HCT116 (cell line): ENCODE measurements at regions not wholly inside any gene's neighbourhood (a gene's known extent, or its start where the extent isn't known, plus 50 kb on each side); places are given as distances from the start of the nearest gene placed in this dataset.

ENCODE experiments used
- ATAC-seq: fragments of 200-7000 bp; cut with Tn5 transposase; 2 replicates; pipeline ENCODE4 v1.9.1; 2020; ENCODE audit warnings: mild to moderate bottlenecking, moderate library complexity
- BruUV-seq: library from RNA; stranded (reverse); fragments of 400-500 nt; replicated peaks from 2 replicates; lab custom pipeline; 2021; lab: Mats Ljungman, UMichigan
- CTCF ChIA-PET: fragments of 300-600 bp; sonication (Branson Sonifier 250); formaldehyde crosslinking; loops from one replicate; lab custom pipeline; 2021; ENCODE audit warnings: antibody characterized with exemption; lab: Charles Lee
- POLR2A ChIA-PET: fragments of 300-600, 350-600 bp; sonication (Branson Sonifier 250); formaldehyde crosslinking; loops from one replicate; lab custom pipeline; 2021; ENCODE audit warnings: antibody characterized with exemption; lab: Charles Lee
- RAD21 ChIA-PET, 2 experiments: fragments of 300-600 bp; sonication (Branson Sonifier 250); formaldehyde crosslinking; loops; one replicate each; lab custom pipeline; 2023; ENCODE audit warnings: low total read pairs in 2 of 2; ENCODE audit not compliant: uncharacterized antibody in 2 of 2, unreplicated experiment in 2 of 2, low non-redundant PET in 1 of 2; lab: Charles Lee
- DNase-seq: peaks from one replicate; pipeline ENCODE4 v3.0.0-alpha.2; 2010; ENCODE audit warnings: low read depth, low spot score
- H2AFZ ChIP-seq: fragments of 200-600 bp; shearing (Covaris generic), sonication (generic); 2 replicates; pipeline ENCODE4 v1.6.1; 2017; ENCODE audit warnings: low read depth, mixed run types, mixed read lengths, antibody characterized with exemption, low read length; ENCODE audit not compliant: poor library complexity, severe bottlenecking
- H3K27ac ChIP-seq: 2 replicates; pipeline ENCODE4 v1.5.1; 2012; ENCODE audit warnings: low read depth, low read length
- H3K27me3 ChIP-seq: fragments of 200-600 bp; sonication (generic); 2 replicates; pipeline ENCODE4 v1.6.1; 2016; ENCODE audit warnings: mixed run types, low read length, mixed read lengths; ENCODE audit not compliant: insufficient read depth
- H3K36me3 ChIP-seq, 2 experiments: fragments of 200-500 bp in 1 of 2; fragments of 200-600 bp in 1 of 2; sonication (Bioruptor generic) in 1 of 2; sonication (generic) in 1 of 2; 2 replicates each; pipeline versions ENCODE4 v1.5.1 to v1.6.1; 2014 to 2016; ENCODE audit warnings: low read length in 2 of 2, inconsistent platforms in 1 of 2, mixed read lengths in 1 of 2, mixed run types in 1 of 2; ENCODE audit not compliant: insufficient read depth in 2 of 2, control insufficient read depth in 1 of 2
- H3K4me1 ChIP-seq, 2 experiments: fragments of 200-600 bp in 1 of 2; sonication (generic) in 1 of 2; 2 replicates each; pipeline versions ENCODE4 v1.5.1 to v1.6.1; 2012 to 2017; ENCODE audit warnings: low read length in 2 of 2, inconsistent platforms in 1 of 2, mild to moderate bottlenecking in 1 of 2, mixed read lengths in 1 of 2, mixed run types in 1 of 2, moderate library complexity in 1 of 2; ENCODE audit not compliant: insufficient read depth in 2 of 2, control insufficient read depth in 1 of 2
- H3K4me2 ChIP-seq: fragments of 200-600 bp; sonication (generic); 2 replicates; pipeline ENCODE4 v1.6.1; 2017; ENCODE audit warnings: mixed run types, low read length, mixed read lengths
- H3K4me3 ChIP-seq, 2 experiments: fragments of 200-600 bp in 1 of 2; sonication (generic) in 1 of 2; replicated peaks in 1 of 2; 2 replicates each; pipeline ENCODE4 v1.5.1; 2011 to 2016; ENCODE audit warnings: low read length in 2 of 2, control low read depth in 1 of 2, low read depth in 1 of 2, mild to moderate bottlenecking in 1 of 2, mixed read lengths in 1 of 2, mixed run types in 1 of 2
- H3K79me2 ChIP-seq: fragments of 200-600 bp; sonication (generic); 2 replicates; pipeline ENCODE4 v1.6.1; 2017; ENCODE audit warnings: mild to moderate bottlenecking, mixed run types, low read length, moderate library complexity, mixed read lengths; ENCODE audit not compliant: insufficient read depth
- H3K9ac ChIP-seq: fragments of 200-600 bp; sonication (generic); 2 replicates; pipeline ENCODE4 v1.6.1; 2016; ENCODE audit warnings: low read length, mixed read lengths
- H3K9me2 ChIP-seq: fragments of 200-600 bp; sonication (generic), shearing (Covaris generic); 2 replicates; pipeline ENCODE4 v1.6.1; 2017; ENCODE audit warnings: mixed run types, mild to moderate bottlenecking, moderate library complexity; ENCODE audit not compliant: insufficient read depth
- H3K9me3 ChIP-seq, 2 experiments: fragments of 200-500 bp in 1 of 2; fragments of 200-600 bp in 1 of 2; sonication (Bioruptor generic) in 1 of 2; sonication (generic) in 1 of 2; 2 replicates each; pipeline ENCODE4 v1.6.1; 2014 to 2017; ENCODE audit warnings: low read length in 2 of 2, mixed read lengths in 2 of 2, inconsistent platforms in 1 of 2, low read depth in 1 of 2, mild to moderate bottlenecking in 1 of 2, mixed run types in 1 of 2, moderate library complexity in 1 of 2; ENCODE audit not compliant: control insufficient read depth in 1 of 2, insufficient read depth in 1 of 2
- H4K20me1 ChIP-seq: fragments of 200-600 bp; sonication (generic), shearing (Covaris generic); 2 replicates; pipeline ENCODE4 v1.6.1; 2017; ENCODE audit warnings: mixed run types, mild to moderate bottlenecking, moderate library complexity; ENCODE audit not compliant: insufficient read depth
- CEBPB ChIP-seq: IDR thresholded peaks from 2 replicates; pipeline ENCODE4 v1.6.1; 2012; ENCODE audit warnings: low read depth
- EGR1 ChIP-seq: IDR thresholded peaks from 2 replicates; pipeline ENCODE4 v1.6.1; 2012; ENCODE audit warnings: low read depth
- EZH2 ChIP-seq: fragments of 200-600 bp; sonication (generic); IDR thresholded peaks from 2 replicates; pipeline ENCODE4 v1.6.1; 2017; ENCODE audit warnings: antibody characterized with exemption, mixed run types
- EZH2phosphoT487 ChIP-seq: fragments of 200-600 bp; IDR thresholded peaks from 2 replicates; pipeline ENCODE4 v1.6.1; 2018; ENCODE audit warnings: antibody characterized with exemption, borderline replicate concordance
- FOSL1 ChIP-seq: IDR thresholded peaks from 2 replicates; pipeline ENCODE4 v1.6.1; 2012; ENCODE audit warnings: low read depth
- JUND ChIP-seq: IDR thresholded peaks from 2 replicates; pipeline ENCODE4 v1.6.1; 2012
- POLR2A ChIP-seq: IDR thresholded peaks from 2 replicates; pipeline ENCODE4 v1.7.0; 2011; ENCODE audit warnings: borderline replicate concordance; ENCODE audit not compliant: insufficient read depth, insufficient read length; ENCODE audit errors: extremely low read depth
- POLR2AphosphoS5 ChIP-seq: IDR thresholded peaks from 2 replicates; pipeline ENCODE4 v1.6.1; 2011; ENCODE audit warnings: mild to moderate bottlenecking, low read depth, low read length, moderate library complexity
- SIN3A ChIP-seq: IDR thresholded peaks from 2 replicates; pipeline ENCODE4 v1.6.1; 2012; ENCODE audit warnings: low read depth
- SP1 ChIP-seq: IDR thresholded peaks from 2 replicates; pipeline ENCODE4 v1.6.1; 2012; ENCODE audit warnings: low read depth
- SRF ChIP-seq: IDR thresholded peaks from 2 replicates; pipeline ENCODE4 v1.6.1; 2012; ENCODE audit warnings: low read depth
- YY1 ChIP-seq: IDR thresholded peaks from 2 replicates; pipeline ENCODE4 v1.6.1; 2011; ENCODE audit warnings: low read length, low read depth, moderate library complexity, mild to moderate bottlenecking; ENCODE audit not compliant: insufficient replicate concordance; ENCODE audit errors: extremely low read depth
- ZFX ChIP-seq: fragments of 450-650 bp; IDR thresholded peaks from 2 replicates; pipeline ENCODE4 v1.6.1; 2017
- intact Hi-C: fragments of 100-400 bp; cut with micrococcal nuclease; formaldehyde crosslinking; loops from 2 replicates; pipeline ENCODE4 v1.10.0; 2022
- TF ChIP-seq, protein P1 (sequence below): IDR thresholded peaks from 2 replicates; pipeline ENCODE4 v1.6.1; 2011; ENCODE audit warnings: mild to moderate bottlenecking, low read length, moderate library complexity; ENCODE audit not compliant: insufficient replicate concordance; ENCODE audit errors: extremely low read depth
- TF ChIP-seq, protein P2 (sequence below): IDR thresholded peaks from 2 replicates; pipeline ENCODE4 v1.6.1; 2012
- TF ChIP-seq, protein P3 (sequence below), 3 experiments: fragments of 200-600 bp in 1 of 3; sonication (generic) in 1 of 3; IDR thresholded peaks in 2 of 3; conservative IDR thresholded peaks in 1 of 3; 2 replicates each; pipeline ENCODE4 v1.5.1; 2012 to 2017; ENCODE audit warnings: low read depth in 2 of 3, low read length in 2 of 3, antibody characterized with exemption in 1 of 3, borderline replicate concordance in 1 of 3, control low read depth in 1 of 3, mild to moderate bottlenecking in 1 of 3, mixed read lengths in 1 of 3, mixed run types in 1 of 3, moderate library complexity in 1 of 3; ENCODE audit not compliant: insufficient read depth in 1 of 3

DNA sequence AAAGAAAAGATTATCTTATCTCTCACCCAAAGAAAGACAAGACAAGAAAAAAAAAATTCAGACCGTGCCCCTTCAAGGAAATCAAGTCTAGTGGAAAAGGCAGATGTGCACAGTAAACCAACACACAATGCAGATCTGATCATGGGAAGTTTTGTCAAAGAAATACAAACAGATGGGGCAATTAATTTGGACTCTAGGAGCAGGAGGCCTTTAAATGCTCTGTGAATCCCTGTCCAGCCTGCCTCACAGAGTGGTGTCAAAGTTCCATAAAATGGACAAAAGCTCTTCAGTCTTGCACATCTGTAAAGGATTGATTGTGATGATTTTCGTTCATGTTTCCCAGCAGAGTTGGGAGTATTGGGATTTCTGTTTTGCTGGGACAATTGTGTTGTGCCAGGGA is 53.1 kb upstream of the TGM3 start:
- peaks cover 4 to 5% of the 10 kb centered on the region in 2 experiments; a peak in 1 of 4 replicates for H3K4me1 ChIP-seq
- H4K20me1 ChIP-seq: no peaks in the 10 kb centered on the region
- no peaks in the 10 kb centered on the region for H3K9me3 ChIP-seq
- BruUV-seq: no TSS peak
- peaks cover 6% of the 10 kb centered on the region; the same call in 1 of the 2 replicates for H3K27me3 ChIP-seq
- no peaks in the 10 kb centered on the region for H3K36me3 ChIP-seq
- ChIA-PET POLR2A (no interaction called here), RAD21 (no interaction called here), CTCF (no interaction called here)
- DNase-seq: no peak
- no peaks in the 10 kb centered on the region for H3K9me2 ChIP-seq
- H2AFZ ChIP-seq: no peak overlapping the region
- no peak overlapping the region for H3K4me3 ChIP-seq
- ATAC-seq: no peak
- no peaks in the 10 kb centered on the region for H3K79me2 ChIP-seq
- TF ChIP-seq SRF (no peak), SP1 (no peak), POLR2AphosphoS5 (no peak), EZH2 (no peak), JUND (no peak), CEBPB (no peak), YY1 (no peak), FOSL1 (no peak), EZH2phosphoT487 (no peak), POLR2A (no peak), SIN3A (no peak), EGR1 (no peak), ZFX (no peak)
- TF ChIP-seq, protein P1, sequence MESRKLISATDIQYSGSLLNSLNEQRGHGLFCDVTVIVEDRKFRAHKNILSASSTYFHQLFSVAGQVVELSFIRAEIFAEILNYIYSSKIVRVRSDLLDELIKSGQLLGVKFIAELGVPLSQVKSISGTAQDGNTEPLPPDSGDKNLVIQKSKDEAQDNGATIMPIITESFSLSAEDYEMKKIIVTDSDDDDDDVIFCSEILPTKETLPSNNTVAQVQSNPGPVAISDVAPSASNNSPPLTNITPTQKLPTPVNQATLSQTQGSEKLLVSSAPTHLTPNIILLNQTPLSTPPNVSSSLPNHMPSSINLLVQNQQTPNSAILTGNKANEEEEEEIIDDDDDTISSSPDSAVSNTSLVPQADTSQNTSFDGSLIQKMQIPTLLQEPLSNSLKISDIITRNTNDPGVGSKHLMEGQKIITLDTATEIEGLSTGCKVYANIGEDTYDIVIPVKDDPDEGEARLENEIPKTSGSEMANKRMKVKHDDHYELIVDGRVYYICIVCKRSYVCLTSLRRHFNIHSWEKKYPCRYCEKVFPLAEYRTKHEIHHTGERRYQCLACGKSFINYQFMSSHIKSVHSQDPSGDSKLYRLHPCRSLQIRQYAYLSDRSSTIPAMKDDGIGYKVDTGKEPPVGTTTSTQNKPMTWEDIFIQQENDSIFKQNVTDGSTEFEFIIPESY: no peak
- TF ChIP-seq, protein P2, sequence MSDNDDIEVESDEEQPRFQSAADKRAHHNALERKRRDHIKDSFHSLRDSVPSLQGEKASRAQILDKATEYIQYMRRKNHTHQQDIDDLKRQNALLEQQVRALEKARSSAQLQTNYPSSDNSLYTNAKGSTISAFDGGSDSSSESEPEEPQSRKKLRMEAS: no peak
- TF ChIP-seq, protein P3, sequence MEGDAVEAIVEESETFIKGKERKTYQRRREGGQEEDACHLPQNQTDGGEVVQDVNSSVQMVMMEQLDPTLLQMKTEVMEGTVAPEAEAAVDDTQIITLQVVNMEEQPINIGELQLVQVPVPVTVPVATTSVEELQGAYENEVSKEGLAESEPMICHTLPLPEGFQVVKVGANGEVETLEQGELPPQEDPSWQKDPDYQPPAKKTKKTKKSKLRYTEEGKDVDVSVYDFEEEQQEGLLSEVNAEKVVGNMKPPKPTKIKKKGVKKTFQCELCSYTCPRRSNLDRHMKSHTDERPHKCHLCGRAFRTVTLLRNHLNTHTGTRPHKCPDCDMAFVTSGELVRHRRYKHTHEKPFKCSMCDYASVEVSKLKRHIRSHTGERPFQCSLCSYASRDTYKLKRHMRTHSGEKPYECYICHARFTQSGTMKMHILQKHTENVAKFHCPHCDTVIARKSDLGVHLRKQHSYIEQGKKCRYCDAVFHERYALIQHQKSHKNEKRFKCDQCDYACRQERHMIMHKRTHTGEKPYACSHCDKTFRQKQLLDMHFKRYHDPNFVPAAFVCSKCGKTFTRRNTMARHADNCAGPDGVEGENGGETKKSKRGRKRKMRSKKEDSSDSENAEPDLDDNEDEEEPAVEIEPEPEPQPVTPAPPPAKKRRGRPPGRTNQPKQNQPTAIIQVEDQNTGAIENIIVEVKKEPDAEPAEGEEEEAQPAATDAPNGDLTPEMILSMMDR (IDR thresholded peaks at IDR 0.05 in 2 of 3, conservative IDR thresholded peaks at IDR 0.05 in 1 of 3; ENCODE audit: borderline replicate concordance in 1 of 3, insufficient read depth in 1 of 3, low read depth in 2 of 3, low read length in 2 of 3): no peak
- no peak overlapping the region for H3K27ac ChIP-seq
- intact Hi-C loops: no loop called here
- H3K9ac ChIP-seq: no peak overlapping the region
- no peak overlapping the region for H3K4me2 ChIP-seq
